Fibroblast of lung (primary cell): ENCODE measurements at regions not wholly inside any gene's neighbourhood (a gene's known extent, or its start where the extent isn't known, plus 50 kb on each side); places are given as distances from the start of the nearest gene placed in this dataset.

ENCODE experiments used
- DNase-seq, 2 donors: peaks; one replicate each; pipeline versions ENCODE4 v3.0.0 to v3.0.0-alpha.2; 2010; ENCODE audit warnings: low read depth in 2 of 2
- H2AFZ ChIP-seq: 2 replicates; pipeline ENCODE4 v1.5.1; 2012; ENCODE audit warnings: low read length, control low read depth, inconsistent platforms
- H3K27ac ChIP-seq: 2 replicates; pipeline ENCODE4 v1.5.1; 2011; ENCODE audit warnings: low read length, control low read depth; ENCODE audit not compliant: insufficient read depth
- H3K27me3 ChIP-seq: 2 replicates; pipeline ENCODE4 v1.5.1; 2011; ENCODE audit warnings: mild to moderate bottlenecking, low read length; ENCODE audit not compliant: control insufficient read depth, insufficient read depth
- H3K36me3 ChIP-seq: 2 replicates; pipeline ENCODE4 v1.5.1; 2011; ENCODE audit warnings: low read length; ENCODE audit not compliant: control insufficient read depth, insufficient read depth
- H3K4me1 ChIP-seq: 2 replicates; pipeline ENCODE4 v1.5.1; 2011; ENCODE audit warnings: low read length; ENCODE audit not compliant: control insufficient read depth, insufficient read depth; ENCODE audit errors: extremely low read depth
- H3K4me2 ChIP-seq: 2 replicates; pipeline ENCODE4 v1.5.1; 2011; ENCODE audit warnings: low read length, control low read depth; ENCODE audit not compliant: insufficient read depth; ENCODE audit errors: extremely low read depth
- H3K4me3 ChIP-seq, 4 experiments: fragments of 200-600 bp in 1 of 4; sonication (generic) in 1 of 4; replicated peaks in 1 of 4; 2 replicates each; pipeline ENCODE4 v1.5.1; 2011 to 2016; ENCODE audit warnings: low read length in 4 of 4, low read depth in 3 of 4, mild to moderate bottlenecking in 3 of 4, control low read depth in 2 of 4, inconsistent platforms in 1 of 4, mixed read lengths in 1 of 4; ENCODE audit not compliant: insufficient read depth in 1 of 4; ENCODE audit errors: control extremely low read depth in 1 of 4
- H3K79me2 ChIP-seq: 2 replicates; pipeline ENCODE4 v1.5.1; 2012; ENCODE audit warnings: mild to moderate bottlenecking, low read length, inconsistent platforms; ENCODE audit not compliant: control insufficient read depth, insufficient read depth
- H3K9ac ChIP-seq: 2 replicates; pipeline ENCODE4 v1.5.1; 2011; ENCODE audit warnings: mild to moderate bottlenecking, low read length, control low read depth; ENCODE audit not compliant: insufficient read depth
- H3K9me3 ChIP-seq: 2 replicates; pipeline ENCODE4 v1.5.1; 2012; ENCODE audit warnings: low read depth, low read length; ENCODE audit not compliant: control insufficient read depth, insufficient read depth
- H4K20me1 ChIP-seq: 2 replicates; pipeline ENCODE4 v1.5.1; 2011; ENCODE audit warnings: low read length; ENCODE audit not compliant: control insufficient read depth, insufficient read depth; ENCODE audit errors: extremely low read depth
- CTCF ChIP-seq, 2 donors: IDR thresholded peaks in 1 of 2; conservative IDR thresholded peaks in 1 of 2; 1 replicate in 1 of 2; 2 replicates in 1 of 2; pipeline ENCODE4 v1.5.1; 2011 to 2012; ENCODE audit warnings: low read length in 2 of 2, control low read depth in 1 of 2, inconsistent platforms in 1 of 2, low read depth in 1 of 2, mild to moderate bottlenecking in 1 of 2
- EZH2 ChIP-seq: IDR thresholded peaks from 2 replicates; pipeline ENCODE4 v1.5.1; 2012; ENCODE audit warnings: low read length, control low read depth, mild to moderate bottlenecking; ENCODE audit errors: missing control alignments

GRCh38 chr1:67886076-67886475, 52.8 kb upstream of the GNG12 start:
- no peak overlapping the region for H3K27ac ChIP-seq
- TF ChIP-seq EZH2 (no peak), CTCF (conservative IDR thresholded peaks at IDR 0.05 in 1 of 2, IDR thresholded peaks at IDR 0.05 in 1 of 2; ENCODE audit: low read depth in 1 of 2, low read length in 2 of 2) (no peak)

GRCh38 chr1:67883069-67883468, 49.8 kb upstream of the GNG12 start:
- Histone ChIP-seq H3K9me3 (no peaks in the 10 kb centered on the region), H3K4me1 (peaks cover 9% of the 10 kb centered on the region), H2AFZ (no peak overlapping the region), H3K36me3 (no peaks in the 10 kb centered on the region), H3K27me3 (no peaks in the 10 kb centered on the region), H4K20me1 (no peaks in the 10 kb centered on the region), H3K4me3 (no peak overlapping the region), H3K9ac (no peak overlapping the region), H3K27ac (no peak overlapping the region), H3K4me2 (no peak overlapping the region), H3K79me2 (no peaks in the 10 kb centered on the region)
- TF ChIP-seq EZH2 (no peak), CTCF (conservative IDR thresholded peaks at IDR 0.05 in 1 of 2, IDR thresholded peaks at IDR 0.05 in 1 of 2; ENCODE audit: low read depth in 1 of 2, low read length in 2 of 2) (no peak)
- DNase-seq = peak; percentile 54 to 94

More at GRCh38 chr1:67886076-67886475, 52.8 kb upstream of the GNG12 start:
- no peak overlapping the region for H2AFZ ChIP-seq
- DNase-seq = no peak
- no peaks in the 10 kb centered on the region for H4K20me1 ChIP-seq
- H3K27me3 ChIP-seq = no peaks in the 10 kb centered on the region
- H3K79me2 ChIP-seq = no peaks in the 10 kb centered on the region
- peaks cover 8% of the 10 kb centered on the region for H3K4me1 ChIP-seq
- no peak overlapping the region for H3K9ac ChIP-seq
- H3K4me2 ChIP-seq = no peak overlapping the region
- no peaks in the 10 kb centered on the region for H3K36me3 ChIP-seq
- H3K9me3 ChIP-seq = no peaks in the 10 kb centered on the region
- H3K4me3 ChIP-seq = no peak overlapping the region
